Activated CD8-positive, alpha-beta T cell treated with anti-CD3 and anti-CD28 coated beads for 36 hours (primary cell): ENCODE measurements at regions not wholly inside any gene's neighbourhood (a gene's known extent, or its start where the extent isn't known, plus 50 kb on each side); places are given as distances from the start of the nearest gene placed in this dataset.

Experiments
- ATAC-seq: fragments of 200-7000 bp; cut with Tn5 transposase; one replicate; pipeline ENCODE4 v1.10.0; 2021; ENCODE audit warnings: mild to moderate bottlenecking, moderate library complexity
- CTCF ChIA-PET: fragments of 350-600 bp; sonication (Branson Sonifier 250); formaldehyde crosslinking; loops from one replicate; lab custom pipeline; 2021; ENCODE audit warnings: antibody characterized with exemption; lab: Charles Lee
- POLR2A ChIA-PET: fragments of 350-600 bp; sonication (Branson Sonifier 250); formaldehyde crosslinking; loops from one replicate; lab custom pipeline; 2021; ENCODE audit warnings: antibody characterized with exemption; lab: Charles Lee
- DNase-seq: peaks from one replicate; pipeline ENCODE4 v3.0.0-alpha.2; 2020
- H3K27ac Mint-ChIP-seq: one replicate; pipeline ENCODE4 v1.8.0; 2021; ENCODE audit warnings: mild to moderate bottlenecking, mixed read lengths
- H3K27me3 Mint-ChIP-seq: one replicate; pipeline ENCODE4 v1.8.0; 2021; ENCODE audit warnings: mixed read lengths
- H3K36me3 Mint-ChIP-seq: one replicate; pipeline ENCODE4 v1.8.0; 2021; ENCODE audit warnings: low read depth, mixed read lengths
- H3K4me1 Mint-ChIP-seq: one replicate; pipeline ENCODE4 v1.8.0; 2021; ENCODE audit warnings: low read depth, mixed read lengths
- H3K4me3 Mint-ChIP-seq: one replicate; pipeline ENCODE4 v1.8.0; 2021; ENCODE audit warnings: mild to moderate bottlenecking, moderate library complexity, mixed read lengths
- H3K9me3 Mint-ChIP-seq: one replicate; pipeline ENCODE4 v1.8.0; 2021; ENCODE audit warnings: mixed read lengths
- CTCF ChIP-seq: fragments of 200-600 bp; IDR thresholded peaks from one replicate; pipeline ENCODE4 v1.8.0; 2022; ENCODE audit warnings: antibody characterized with exemption, mild to moderate bottlenecking
- intact Hi-C: fragments of 100-400 bp; cut with micrococcal nuclease; formaldehyde crosslinking; loops from one replicate; pipeline ENCODE4 v1.10.0; 2022

DNA sequence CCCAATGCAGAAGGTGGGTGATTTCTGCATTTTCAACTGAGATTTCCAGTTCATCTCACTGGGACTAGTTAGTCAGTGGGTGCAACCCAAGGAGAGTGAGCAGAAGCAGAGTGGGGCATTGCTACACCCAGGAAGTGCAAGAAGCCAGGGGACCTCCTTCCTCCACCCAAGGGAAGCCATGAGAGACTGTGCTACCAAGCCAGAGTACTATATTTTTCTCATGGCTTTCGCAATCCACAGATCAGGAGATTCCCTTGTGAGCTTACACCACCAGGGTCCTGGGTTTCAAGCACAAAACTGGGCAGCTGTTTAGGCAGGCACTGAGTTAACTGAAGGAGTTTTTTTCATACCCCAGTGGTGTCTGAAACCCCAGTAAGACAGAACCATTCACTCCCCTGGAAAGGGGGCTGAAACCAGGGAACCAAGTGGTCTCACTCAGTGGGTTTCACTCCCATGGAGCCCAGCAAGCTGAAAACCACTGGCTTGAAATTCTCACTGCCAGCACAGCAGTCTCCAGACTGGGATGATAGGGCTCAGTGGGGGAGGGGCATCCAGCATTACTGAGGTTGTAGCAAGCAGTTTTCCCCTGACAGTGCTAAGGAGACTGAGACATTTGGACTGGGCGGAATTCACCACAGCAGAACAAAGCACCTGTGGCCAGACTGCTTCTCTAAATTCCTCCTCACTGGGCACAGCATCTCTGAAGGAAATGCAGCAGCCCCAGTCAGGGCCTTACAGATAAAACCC lies 903.4 kb downstream of the TECRL start:
- CTCF ChIA-PET = no interaction called here
- no peak for TF ChIP-seq CTCF
- no peaks in the 10 kb centered on the region for H3K27me3 Mint-ChIP-seq

DNA sequence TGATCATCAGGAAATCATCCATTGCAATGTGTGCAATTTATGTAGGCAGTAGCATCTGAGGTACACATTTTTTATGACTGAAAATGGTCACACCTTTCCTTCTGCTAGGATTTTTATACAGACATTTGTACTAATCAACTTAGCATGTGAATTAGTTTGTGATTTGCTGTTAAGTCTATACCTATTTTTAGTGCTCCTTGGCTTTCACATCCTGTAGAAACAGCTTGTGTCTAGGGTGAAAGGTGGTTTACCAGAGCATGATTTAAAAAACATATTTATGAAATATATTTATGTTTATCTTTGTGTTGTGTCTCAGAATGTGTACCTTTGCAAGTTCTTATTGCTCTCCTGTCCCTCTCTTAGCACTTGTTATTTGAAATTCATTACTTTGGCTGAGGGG lies 916.0 kb downstream of the TECRL start:
- peaks cover 5% of the 10 kb centered on the region for H3K9me3 Mint-ChIP-seq
- no peak for TF ChIP-seq CTCF
- H3K27me3 Mint-ChIP-seq = no peaks in the 10 kb centered on the region
- ChIA-PET CTCF (no interaction called here), POLR2A (no interaction called here)
- ATAC-seq (no peak), DNase-seq (no peak)
- H3K36me3 Mint-ChIP-seq = no peaks in the 10 kb centered on the region
- H3K4me3 Mint-ChIP-seq = no peak overlapping the region
- intact Hi-C loops = no loop called here
- no peaks in the 10 kb centered on the region for H3K4me1 Mint-ChIP-seq
- H3K27ac Mint-ChIP-seq = no peak overlapping the region

More for the DNA sequence above, 903.4 kb downstream of the TECRL start:
- Mint-ChIP-seq H3K27ac (no peak overlapping the region), H3K36me3 (no peaks in the 10 kb centered on the region), H3K9me3 (peaks cover 19% of the 10 kb centered on the region), H3K4me3 (no peak overlapping the region), H3K4me1 (no peaks in the 10 kb centered on the region)
- POLR2A ChIA-PET = no interaction called here
- DNase-seq = no peak
- ATAC-seq = no peak
- intact Hi-C loops = no loop called here

GRCh38 chr4:63492515-63492914 lies 916.7 kb downstream of the TECRL start:
- POLR2A ChIA-PET = no interaction called here
- Mint-ChIP-seq H3K4me1 (no peaks in the 10 kb centered on the region), H3K4me3 (no peak overlapping the region), H3K27ac (no peak overlapping the region), H3K27me3 (no peaks in the 10 kb centered on the region), H3K9me3 (peaks cover 4% of the 10 kb centered on the region), H3K36me3 (no peaks in the 10 kb centered on the region)
- ATAC-seq (no peak), DNase-seq (no peak)
- intact Hi-C loops = no loop called here
- no peak for TF ChIP-seq CTCF
- CTCF ChIA-PET = no interaction called here

GRCh38 chr4:63464393-63464792 lies 944.9 kb downstream of the TECRL start:
- CTCF ChIA-PET = no interaction called here
- H3K36me3 Mint-ChIP-seq = no peaks in the 10 kb centered on the region
- peaks cover 22% of the 10 kb centered on the region for H3K9me3 Mint-ChIP-seq
- no peaks in the 10 kb centered on the region for H3K4me1 Mint-ChIP-seq
- H3K27ac Mint-ChIP-seq = no peak overlapping the region
- intact Hi-C loops = no loop called here
- POLR2A ChIA-PET = no interaction called here
- DNase-seq = no peak
- no peak overlapping the region for H3K4me3 Mint-ChIP-seq
- no peak for TF ChIP-seq CTCF
- no peak for ATAC-seq
- H3K27me3 Mint-ChIP-seq = no peaks in the 10 kb centered on the region

DNA sequence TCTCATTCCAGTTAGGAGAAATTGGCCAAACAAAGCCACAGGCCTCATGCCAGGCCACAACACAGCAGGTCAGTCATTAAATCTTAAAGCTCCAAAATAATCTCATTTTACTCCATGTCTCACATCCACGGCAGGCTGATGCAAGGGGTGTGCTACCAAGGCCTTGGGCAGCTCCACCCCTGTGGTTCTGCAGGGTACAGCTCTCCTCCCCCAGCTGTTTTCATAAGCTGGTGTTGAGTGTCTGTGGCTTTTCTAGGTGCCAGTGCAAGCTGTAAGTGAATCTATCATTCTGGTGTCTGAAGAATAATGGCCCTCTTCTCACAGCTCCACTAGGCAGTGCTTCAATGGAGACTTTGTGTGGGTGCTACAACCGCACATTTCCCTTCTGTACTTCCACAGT lies 949.2 kb downstream of the TECRL start:
- ChIA-PET CTCF (no interaction called here), POLR2A (no interaction called here)
- no peak for DNase-seq
- H3K27me3 Mint-ChIP-seq = no peaks in the 10 kb centered on the region
- no peaks in the 10 kb centered on the region for H3K4me1 Mint-ChIP-seq
- TF ChIP-seq CTCF = no peak
- no peak overlapping the region for H3K27ac Mint-ChIP-seq
- H3K9me3 Mint-ChIP-seq = peaks cover 17% of the 10 kb centered on the region
- intact Hi-C loops = no loop called here
- H3K36me3 Mint-ChIP-seq = no peaks in the 10 kb centered on the region
- ATAC-seq = no peak
- no peak overlapping the region for H3K4me3 Mint-ChIP-seq
